NCI-H446 (cell line): ENCODE measurements at regions not wholly inside any gene's neighbourhood (a gene's known extent, or its start where the extent isn't known, plus 50 kb on each side); places are given as distances from the start of the nearest gene placed in this dataset.

Source experiments
- DNase-seq, 2 experiments: peaks; one replicate each; lab custom pipeline; 2025; lab: John Stamatoyannopoulos, UW

DNA sequence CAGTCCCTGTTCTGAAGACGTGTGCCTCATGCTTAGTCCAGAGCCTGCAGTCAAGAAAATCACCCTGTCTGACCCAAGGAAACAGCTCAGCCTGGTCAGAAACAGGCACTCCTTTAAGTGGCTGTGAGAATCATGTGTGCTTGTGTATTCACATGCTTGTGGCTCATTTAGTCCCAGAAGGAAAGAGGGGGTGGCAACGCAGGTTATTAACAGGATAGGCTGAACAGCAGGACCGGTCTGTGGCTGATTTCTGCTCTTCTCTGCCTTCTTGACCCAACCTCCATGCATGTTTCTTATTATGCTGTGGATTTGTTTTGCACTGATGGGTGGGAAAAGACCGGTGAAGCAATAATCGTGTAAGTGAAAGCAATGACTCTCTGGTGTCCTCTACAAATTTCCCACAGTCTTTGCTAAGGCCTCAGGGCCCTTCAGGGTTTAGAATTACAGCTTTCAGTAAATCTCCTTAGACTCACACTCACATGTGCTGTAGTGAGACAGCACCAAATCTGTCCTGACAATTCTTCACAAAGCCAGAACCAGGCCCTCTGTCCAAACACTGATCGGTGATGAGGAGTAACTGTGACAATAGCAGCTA, 288.1 kb downstream of the ETS1 start:
- no peak for DNase-seq

DNA sequence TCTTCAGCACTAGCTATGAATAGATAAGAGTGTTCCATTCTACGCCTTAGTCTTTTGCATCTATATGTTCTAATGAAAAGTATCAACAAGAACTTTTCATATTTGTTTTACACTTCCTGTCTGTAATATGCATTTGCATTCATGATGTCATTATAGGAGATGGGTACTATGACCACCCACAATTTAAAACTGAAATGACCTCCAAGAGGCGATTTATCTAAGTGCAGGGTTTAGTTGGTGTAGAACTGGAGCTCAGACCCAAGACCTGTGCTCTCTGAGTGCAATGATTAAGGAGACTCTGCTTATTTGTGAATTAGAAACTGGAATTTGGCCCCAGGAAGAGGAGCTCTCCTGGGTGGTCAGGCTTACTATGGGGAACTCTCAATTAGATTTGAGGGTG, 289.1 kb downstream of the ETS1 start:
- DNase-seq = no peak

DNA sequence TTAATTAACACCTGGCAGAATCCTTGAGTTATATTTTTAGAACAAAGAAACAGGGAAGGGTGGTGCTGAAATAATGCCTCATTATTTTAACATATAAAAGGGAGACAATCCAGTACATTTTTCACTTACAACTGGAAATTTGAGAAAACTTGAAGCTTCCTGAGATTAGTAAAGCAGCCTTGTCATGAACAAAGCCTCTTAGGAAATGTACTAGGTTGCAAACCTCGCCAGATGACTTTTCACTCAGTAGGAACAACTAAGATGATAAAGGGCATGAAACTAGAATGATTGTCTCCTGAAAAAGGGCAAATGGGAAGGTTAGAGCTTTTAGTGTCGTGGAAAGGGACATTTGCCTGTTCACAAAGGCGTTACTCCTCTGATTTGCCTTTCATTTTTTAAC, 289.6 kb downstream of the ETS1 start:
- no peak for DNase-seq

DNA sequence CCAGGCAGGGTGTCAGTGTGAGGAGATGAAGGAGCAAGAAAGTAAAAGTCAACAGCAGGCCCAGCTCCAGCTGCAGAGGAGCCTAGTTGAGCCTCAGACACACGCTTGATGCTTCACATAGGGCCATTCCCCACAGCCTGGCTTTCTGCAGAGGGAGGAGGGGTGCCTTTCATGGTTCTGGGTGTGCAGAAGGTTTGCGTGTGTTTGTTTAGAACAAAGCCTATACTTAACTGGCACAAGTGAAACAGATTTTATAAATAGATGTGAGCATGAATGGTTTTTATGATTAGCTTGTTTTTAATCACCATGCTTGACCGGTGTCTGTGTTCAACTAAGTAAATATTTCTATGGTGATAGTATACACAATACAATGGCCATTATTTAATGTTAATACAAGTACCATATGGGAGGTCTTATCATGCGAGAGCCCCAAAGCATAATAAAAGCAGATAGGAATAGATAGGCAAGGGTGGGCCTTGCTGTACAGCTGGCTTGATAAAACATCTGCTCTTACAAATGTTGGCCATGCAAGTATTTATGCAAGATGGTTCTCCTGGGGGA, 290.2 kb downstream of the ETS1 start:
- DNase-seq = no peak

DNA sequence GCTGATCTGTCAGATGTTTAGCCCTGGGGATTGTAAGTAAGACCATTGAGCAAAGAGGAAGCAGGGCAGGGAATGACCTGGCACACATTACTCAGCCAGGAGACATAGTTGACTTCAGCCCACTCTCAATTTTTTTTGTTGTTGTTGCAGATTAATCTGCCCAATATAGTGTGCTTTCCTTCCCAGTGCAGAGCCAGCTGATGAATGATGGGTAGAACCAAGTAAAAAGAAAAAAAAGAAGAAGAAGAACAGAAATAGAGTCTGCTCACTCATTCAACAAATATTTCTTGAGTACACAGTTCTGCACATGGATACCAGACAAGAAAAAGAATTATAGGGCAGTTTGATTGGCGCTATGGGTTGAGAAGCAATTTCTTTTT, 292.7 kb downstream of the ETS1 start:
- no peak for DNase-seq

DNA sequence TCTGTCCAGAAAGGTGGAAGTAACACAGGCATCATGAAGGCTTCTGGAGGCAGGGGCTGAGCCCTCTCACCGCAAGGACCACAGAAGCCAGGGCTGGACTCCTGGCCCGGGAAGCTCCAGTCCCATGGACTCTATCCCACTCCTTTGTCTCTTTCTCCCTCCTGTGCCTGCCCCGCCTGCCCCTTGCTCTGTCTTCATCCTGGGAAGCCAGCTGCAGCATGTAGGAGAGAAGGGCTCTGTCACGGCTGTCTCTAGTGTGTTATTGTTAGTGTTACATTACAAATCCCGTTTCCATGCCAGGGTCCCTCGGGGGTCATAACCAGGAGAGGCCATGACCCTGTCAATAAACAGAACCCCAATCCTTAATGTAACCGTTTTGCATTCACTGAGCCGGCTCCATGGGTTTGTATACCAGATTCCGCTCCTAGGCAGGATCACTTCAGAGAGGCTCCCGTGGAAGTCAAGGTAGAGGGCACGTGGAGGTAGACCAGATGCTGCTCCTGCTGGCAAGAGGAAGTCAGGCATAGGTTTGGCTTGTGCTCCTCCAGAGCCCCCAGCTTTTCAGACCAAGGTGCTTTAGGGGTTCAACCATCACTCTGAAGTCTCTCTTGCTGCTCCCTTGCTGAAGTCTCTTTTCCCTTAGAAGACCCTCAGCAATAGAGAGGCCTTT, 293.2 kb downstream of the ETS1 start:
- DNase-seq = no peak

DNA sequence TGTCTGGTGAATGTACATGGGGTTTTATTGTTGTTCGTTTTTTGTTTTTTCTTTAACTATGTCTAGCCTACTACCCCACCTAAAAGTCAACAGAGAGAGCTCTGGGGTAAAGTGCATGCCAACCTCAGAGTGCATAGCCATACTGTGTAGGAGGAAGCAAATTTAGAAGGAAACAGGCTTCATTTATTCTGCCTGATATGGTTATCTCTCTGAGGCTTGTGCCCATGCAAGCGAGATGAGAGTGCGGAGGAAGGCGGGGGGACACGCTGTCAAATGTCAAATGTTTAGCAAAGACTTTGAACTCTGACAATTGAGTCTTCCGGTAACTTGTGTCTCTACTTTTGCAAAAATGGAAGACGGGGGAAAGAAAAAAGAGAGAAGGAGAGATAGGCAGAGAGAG, 295.5 kb downstream of the ETS1 start:
- DNase-seq = no peak

DNA sequence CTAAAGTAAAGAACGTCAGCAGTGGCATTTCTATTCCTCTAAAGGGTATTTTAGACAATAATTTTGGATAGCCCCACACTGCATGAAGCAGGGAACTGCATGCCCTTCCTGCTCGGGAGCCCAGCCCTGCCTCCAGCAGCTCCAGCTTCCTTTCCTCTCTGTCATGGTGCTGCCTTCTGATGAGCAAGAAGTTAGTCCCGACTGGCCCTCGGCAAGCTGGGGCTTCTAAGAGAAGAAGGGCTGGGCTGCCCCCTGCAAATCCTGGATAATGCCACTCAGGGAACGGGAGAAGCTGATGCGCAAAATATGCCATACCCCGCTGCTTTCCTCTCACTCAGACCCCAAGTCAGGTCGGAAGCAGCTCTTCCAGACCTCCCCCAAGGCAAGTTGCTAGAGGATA, 296.4 kb downstream of the ETS1 start:
- no peak for DNase-seq

DNA sequence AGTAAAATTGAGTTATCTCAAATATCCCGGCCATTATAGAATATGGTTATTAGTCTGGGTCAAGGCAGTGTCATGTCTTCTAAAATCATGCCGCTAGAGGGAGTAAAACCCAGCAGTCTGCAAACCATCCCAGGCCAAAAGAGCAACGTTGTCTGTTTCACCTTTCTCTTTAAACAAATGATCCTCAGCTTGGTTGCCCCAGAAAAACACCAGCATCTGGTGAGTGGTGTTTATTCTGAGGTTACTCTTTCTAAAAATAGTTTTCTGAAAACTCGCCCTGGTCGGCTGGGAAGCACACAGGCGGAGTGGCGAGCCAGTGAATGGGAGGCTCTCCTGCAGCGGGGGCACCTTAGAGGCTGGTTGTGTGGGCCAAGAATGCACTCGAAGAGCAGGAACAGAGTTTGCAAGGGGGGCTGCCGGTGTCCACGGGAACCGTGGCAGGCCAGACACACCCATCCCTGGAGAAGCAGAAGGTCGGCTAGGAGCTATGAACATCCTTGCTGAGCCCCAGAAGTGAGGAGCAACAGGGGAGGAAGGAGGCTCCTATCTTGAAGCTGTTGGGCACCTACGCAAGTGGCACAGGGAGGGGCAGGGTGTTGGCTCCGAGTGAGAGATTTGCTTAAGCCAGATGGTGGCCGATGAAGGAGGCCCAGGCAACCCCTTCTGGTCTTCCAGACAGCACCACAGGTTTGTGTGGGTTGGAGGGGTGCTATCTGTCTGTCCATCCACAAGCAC, 297.1 kb downstream of the ETS1 start:
- peak; percentile 7 to 31 for DNase-seq

DNA sequence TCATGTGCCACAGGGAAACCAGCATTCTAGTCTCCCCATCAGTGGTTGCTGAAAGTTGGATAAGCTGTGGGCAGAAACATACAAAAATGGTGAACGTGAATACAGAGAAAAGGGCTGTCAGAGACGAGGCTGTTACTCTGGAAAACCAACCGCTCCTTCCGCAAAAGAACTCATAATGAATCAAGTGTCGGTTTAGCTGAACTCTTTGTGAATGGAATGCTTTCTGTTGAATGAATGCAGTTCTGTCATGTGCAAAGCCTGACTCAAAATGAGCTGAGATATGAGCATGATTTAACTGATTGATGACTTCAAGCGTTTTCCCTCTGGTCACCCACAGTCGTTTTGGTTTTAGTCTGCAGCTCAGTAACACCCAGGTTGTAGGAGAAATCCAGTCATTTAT, 298.3 kb downstream of the ETS1 start:
- no peak for DNase-seq

DNA sequence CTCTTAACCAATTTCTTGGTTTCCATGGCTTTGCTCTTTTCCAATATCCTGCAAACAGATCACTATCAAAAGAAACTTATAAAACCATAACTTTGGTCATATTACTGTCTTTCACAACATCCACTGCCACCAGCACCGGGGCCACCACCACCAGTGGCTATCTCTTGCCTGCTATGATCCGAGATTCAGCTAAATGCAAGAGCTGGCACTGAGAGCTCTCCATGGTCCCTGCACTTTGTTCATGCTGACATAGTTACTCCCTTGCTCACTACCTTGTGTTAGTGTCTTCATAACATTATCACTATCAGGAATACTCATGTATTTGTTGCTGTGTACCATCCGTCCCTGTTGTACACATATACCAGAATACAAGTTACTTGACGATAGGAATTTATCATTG, 299.0 kb downstream of the ETS1 start:
- DNase-seq = no peak

DNA sequence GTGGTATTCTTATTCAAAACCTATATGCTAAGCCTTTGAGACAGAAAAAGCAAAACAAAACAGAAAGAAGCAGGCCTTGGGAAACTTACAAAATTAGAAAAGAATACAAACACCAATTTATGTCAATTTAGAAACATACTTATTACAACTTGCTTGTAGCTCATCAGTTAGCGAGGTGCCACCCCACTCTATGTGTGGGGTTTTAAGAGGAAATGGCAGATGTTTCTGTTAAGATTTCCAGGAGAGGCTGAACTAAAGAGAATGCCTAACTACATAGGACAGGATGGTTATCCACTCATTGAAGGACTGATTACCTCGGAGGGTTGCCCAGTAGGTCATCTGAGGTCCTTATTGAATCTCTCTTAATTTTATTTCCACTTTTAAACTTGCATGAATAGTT, 302.0 kb downstream of the ETS1 start:
- DNase-seq = no peak

DNA sequence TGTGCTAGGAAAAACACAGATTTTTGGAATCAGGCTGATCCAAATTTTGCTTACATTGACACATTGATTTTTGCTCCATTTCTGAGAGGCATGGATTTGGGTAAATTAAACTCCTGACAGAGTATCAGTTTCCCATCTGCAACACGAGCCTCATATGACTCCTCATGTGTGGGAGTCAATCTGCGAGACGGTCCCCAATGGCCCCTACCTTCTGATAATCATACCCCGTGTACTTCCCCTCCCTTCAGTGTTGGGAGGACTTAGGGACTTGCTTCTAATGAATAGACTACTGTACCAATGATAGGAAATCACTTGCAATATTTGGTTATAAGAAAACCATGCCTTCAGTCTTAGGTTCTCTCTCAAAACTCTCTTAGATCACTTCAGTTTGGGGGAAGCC, 302.7 kb downstream of the ETS1 start:
- DNase-seq = no peak

DNA sequence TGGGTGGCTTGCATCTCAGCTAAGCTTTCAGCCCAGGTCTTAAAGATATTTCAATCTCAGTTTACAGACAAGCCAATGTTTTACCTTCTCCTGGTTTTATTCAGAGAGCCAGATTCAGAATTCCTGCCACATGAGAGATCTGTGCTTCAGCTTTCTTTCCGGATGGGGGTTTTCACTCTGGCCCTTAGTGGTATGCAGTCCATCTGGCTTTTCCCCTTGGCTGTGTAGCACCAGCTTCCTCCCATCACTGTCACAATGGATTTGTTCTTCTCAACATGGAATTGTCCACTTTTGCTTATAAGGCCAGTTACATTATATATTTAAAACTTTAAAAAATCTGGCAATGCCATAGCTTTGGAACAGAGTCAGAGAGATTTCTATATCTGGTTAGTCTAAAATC, 303.9 kb downstream of the ETS1 start:
- no peak for DNase-seq

DNA sequence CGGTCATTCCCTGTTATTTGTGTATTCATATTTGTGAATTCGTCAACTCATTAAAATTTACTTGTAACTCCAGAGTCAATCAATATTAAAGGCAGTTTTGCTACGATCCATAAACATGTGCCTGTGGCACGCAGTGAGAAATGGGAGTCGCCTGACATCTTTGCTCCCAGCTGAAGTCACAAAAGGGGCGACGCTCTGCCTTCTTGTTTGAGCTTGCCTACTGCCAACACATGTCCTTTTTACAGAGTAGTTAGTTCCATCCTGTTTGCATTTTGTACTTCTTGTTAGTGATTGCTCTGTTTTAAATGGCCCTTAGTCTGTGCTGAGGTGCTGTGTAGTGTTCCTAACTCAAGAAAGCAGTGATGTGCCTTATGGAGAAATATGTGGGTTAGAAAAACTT, 305.3 kb downstream of the ETS1 start:
- DNase-seq = no peak

DNA sequence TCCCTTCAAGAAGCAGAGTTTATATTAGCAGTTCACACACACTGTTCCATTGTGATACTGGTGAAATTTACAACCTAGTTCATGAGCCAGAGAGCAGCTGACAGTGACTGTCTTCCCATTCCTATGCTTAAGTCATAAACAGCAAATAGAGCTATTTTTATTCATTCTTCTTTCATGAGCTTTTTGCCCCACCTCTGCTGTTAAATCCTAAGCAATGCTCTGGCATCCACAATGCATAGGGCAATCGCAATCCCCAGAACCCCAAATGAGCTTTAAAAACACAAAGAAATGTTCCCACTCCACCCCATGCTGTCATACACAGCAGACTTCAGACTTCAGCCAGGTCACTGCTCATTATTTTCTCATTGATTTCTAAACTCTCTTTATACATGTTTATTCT, 307.5 kb downstream of the ETS1 start:
- DNase-seq = no peak

DNA sequence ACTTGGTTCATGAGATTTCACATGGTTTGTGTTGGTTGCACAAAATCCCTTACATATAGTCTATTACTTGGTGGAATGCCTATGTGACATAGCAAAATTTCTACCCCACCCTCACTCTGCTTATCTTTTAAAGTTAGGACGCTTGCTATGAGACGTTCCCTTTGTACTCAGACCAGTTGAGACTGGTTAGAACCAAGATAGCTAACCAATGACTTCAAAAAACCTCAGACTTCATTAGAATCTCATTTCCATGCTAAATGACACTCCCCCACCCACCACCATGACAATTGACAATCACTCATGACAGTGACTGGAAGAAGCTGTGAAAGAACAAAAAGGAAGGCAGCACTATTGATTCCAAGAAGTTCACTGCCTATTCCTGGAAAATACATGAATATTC, 313.6 kb downstream of the ETS1 start:
- DNase-seq = no peak

DNA sequence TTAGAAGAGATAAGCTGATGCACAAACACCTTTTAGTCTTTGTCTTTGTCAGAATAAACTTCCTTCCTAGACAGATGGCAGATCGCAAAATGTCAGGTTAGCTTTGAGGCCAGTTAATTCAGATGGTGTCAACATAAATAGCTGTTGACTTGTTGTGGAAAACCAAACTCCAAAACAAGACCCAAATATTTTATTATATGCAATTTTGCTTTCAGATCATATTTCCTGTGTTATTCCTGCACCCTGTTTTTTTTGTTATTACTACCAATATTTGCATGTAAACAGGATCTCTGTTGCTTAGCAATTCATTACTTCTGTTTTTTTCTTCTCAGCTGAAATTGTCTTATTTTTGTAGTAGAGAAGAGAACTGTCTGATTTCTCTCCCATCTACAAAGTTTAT, 316.0 kb downstream of the ETS1 start:
- no peak for DNase-seq

DNA sequence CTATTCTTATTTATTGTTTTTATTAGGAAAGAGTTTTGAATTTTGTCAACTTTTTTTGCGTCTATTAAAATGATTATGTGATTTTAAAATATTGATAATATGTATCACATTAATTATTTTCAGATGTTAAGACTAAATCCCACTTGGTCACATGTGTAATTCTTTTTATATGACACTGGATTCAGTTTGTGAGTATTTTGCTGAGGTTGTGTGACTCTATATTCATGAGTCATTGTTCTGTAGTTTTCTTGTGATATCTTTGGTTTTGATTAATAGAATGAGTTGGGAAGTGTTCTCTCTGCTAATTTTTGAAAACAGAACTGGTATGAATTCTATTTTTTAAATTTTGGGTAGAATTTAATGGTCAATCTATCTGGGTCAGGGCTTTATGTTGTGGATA, 317.9 kb downstream of the ETS1 start:
- no peak for DNase-seq

DNA sequence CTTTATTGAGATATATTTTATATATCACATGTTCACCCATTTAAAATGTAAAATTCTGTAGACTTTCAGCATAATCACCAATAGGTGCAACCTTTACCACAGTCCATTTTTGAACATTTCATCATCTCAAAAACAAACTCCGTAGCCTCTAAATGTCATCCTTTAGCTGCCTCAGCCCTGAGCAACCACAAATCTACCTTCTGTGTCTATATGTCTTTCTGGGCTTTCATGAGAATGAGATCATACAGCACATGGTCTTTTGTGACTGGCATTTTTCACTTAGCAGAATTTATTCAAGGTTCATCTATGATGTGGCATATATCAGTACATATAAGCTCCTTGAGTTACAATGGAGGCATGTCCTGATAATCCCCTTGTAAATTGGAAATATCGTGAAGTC, 320.5 kb downstream of the ETS1 start:
- DNase-seq = no peak

DNA sequence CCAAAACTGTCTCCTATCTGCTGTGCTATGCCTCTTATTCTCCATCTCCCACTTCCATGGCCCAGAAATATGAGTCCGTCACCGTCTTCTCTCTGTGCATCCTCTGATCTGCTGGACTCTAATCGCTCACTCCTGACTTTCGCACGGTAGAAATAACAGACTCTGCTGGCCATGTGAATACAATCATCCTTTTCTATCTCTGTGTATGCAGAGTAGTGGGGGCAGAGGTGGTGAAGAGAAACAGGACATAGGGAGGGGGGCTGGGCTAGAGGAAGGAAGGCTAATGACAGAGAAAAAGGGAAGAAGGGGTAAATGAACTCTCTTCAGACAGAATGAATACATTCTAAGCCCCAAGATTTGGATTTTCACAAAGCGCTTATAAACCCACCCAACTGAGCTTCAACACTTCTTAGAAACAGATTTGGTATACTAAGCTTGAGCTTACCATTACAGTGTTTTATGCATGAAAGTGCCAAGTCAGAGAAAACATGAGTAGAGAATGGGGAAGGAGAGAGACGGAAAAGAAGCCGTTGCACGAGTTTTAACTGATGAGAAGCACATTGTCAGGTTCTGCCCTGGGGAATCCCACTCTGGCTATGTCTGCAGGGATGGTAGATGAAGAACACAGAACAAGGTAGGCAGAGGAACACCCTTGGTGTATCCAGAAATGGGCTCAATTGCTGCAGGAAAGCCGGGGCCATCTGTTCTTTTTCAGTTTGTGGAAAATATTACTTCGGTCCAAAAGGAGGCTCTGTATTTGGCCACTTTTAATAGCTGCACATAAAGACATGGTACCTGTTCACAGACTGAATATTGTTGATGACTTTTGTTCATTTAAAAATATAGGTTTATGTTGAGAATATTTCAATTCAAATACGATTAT, 324.7 kb downstream of the ETS1 start:
- DNase-seq = no peak

DNA sequence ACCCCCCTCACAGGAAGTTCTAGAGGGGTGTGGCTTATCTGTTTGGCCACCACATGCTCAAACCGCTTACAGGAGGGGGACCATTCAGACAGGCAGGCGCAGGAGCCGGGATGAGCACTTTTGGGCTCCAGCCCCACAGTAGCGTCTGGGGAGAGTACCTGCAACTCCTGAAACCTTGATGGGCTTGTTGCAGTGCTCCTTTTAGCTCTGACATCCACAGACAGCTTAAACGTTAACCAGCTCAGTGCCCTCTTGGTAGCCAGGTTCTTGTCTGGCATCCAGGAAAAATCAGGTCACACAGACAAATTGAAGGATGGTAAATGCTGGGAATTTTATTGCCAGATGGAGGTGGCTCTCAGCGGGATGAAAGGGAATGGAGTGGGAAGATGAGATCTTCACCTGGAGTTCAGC, 326.3 kb downstream of the ETS1 start:
- DNase-seq = no peak
